CD8-positive, alpha-beta memory T cell (primary cell): ENCODE measurements at regions not wholly inside any gene's neighbourhood (a gene's known extent, or its start where the extent isn't known, plus 50 kb on each side); places are given as distances from the start of the nearest gene placed in this dataset.

Source experiments
- CTCF ChIA-PET: fragments of 350-600 bp; sonication (Branson Sonifier 250); formaldehyde crosslinking; loops from one replicate; lab custom pipeline; 2021; ENCODE audit warnings: antibody characterized with exemption; lab: Charles Lee
- POLR2A ChIA-PET: fragments of 350-600 bp; sonication (Branson Sonifier 250); formaldehyde crosslinking; loops from one replicate; lab custom pipeline; 2021; ENCODE audit warnings: antibody characterized with exemption; lab: Charles Lee
- DNase-seq, 5 donors: peaks; one replicate each; pipeline versions ENCODE4 v3.0.0 to v3.0.0-alpha.2; 2020 to 2022; ENCODE audit warnings: mixed read lengths in 1 of 5
- H3K27ac ChIP-seq: one replicate; pipeline ENCODE4 v1.7.0; 2013; ENCODE audit warnings: low read depth, mild to moderate bottlenecking, low read length, moderate library complexity
- H3K27me3 ChIP-seq: 2 replicates; pipeline ENCODE4 v1.7.0; 2013; ENCODE audit warnings: low read length, mild to moderate bottlenecking; ENCODE audit not compliant: insufficient read depth, poor library complexity, severe bottlenecking
- H3K36me3 ChIP-seq: 2 replicates; pipeline ENCODE4 v1.7.0; 2013; ENCODE audit warnings: mild to moderate bottlenecking, low read length, moderate library complexity; ENCODE audit not compliant: insufficient read depth
- H3K4me1 ChIP-seq: 2 replicates; pipeline ENCODE4 v1.7.0; 2013; ENCODE audit warnings: mild to moderate bottlenecking, low read length, moderate library complexity; ENCODE audit not compliant: insufficient read depth
- H3K4me3 ChIP-seq: 2 replicates; pipeline ENCODE4 v1.7.0; 2013; ENCODE audit warnings: mild to moderate bottlenecking, low read length
- H3K9me3 ChIP-seq: 2 replicates; pipeline ENCODE4 v1.7.0; 2013; ENCODE audit warnings: mild to moderate bottlenecking, low read length
- H3K27ac Mint-ChIP-seq, 8 donors: one replicate each; pipeline ENCODE4 v1.8.0; 2020 to 2021; ENCODE audit warnings: mixed read lengths in 8 of 8, mild to moderate bottlenecking in 6 of 8, inconsistent platforms in 3 of 8, moderate library complexity in 3 of 8
- H3K27me3 Mint-ChIP-seq, 2 donors: one replicate each; pipeline ENCODE4 v1.8.0; 2020 to 2021; ENCODE audit warnings: mixed read lengths in 2 of 2, mild to moderate bottlenecking in 1 of 2, moderate library complexity in 1 of 2
- H3K36me3 Mint-ChIP-seq, 3 donors: one replicate each; pipeline ENCODE4 v1.8.0; 2020 to 2021; ENCODE audit warnings: mixed read lengths in 3 of 3, inconsistent platforms in 1 of 3, mild to moderate bottlenecking in 1 of 3
- H3K4me1 Mint-ChIP-seq, 3 donors: one replicate each; pipeline ENCODE4 v1.8.0; 2020 to 2021; ENCODE audit warnings: mixed read lengths in 3 of 3, inconsistent platforms in 1 of 3, mild to moderate bottlenecking in 1 of 3
- H3K4me3 Mint-ChIP-seq, 7 donors: one replicate each; pipeline ENCODE4 v1.8.0; 2020 to 2021; ENCODE audit warnings: mixed read lengths in 7 of 7, mild to moderate bottlenecking in 6 of 7, moderate library complexity in 4 of 7, inconsistent platforms in 2 of 7
- H3K9me3 Mint-ChIP-seq, 5 donors: one replicate each; pipeline ENCODE4 v1.8.0; 2020 to 2022; ENCODE audit warnings: mixed read lengths in 5 of 5, mild to moderate bottlenecking in 3 of 5, moderate library complexity in 2 of 5, inconsistent platforms in 1 of 5

DNA sequence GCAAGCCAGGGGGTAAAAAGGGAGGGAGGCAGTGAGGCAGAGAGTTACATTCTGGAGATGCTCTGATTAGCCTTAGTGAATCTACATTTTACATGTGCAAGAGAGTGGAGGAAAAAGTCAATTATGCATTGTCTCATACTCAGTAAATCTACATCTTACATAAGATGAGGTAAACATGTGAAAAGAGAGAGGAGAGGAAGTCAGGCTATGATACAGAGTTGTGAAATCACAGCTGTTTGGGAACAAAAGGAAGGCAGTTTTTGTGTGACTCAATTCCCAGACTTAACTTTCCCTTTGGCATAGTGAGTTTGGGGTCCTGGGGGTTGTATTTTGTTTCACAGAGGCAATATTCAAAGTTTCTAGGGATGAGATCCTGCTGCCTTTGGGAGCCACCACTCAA lies 67.8 kb downstream of the GP2 start:
- ChIA-PET POLR2A (no interaction called here), CTCF (no interaction called here)
- no peak for DNase-seq
- H3K36me3 ChIP-seq, result no peaks in the 10 kb centered on the region
- no peaks in the 10 kb centered on the region for H3K27me3 ChIP-seq
- Mint-ChIP-seq H3K9me3 (peaks cover 0 to 6% (median 2%) of the 10 kb centered on the region in 5 donors), H3K27me3 (peaks cover 0 to 4% of the 10 kb centered on the region in 2 donors), H3K27ac (no peak overlapping the region), H3K4me3 (no peak overlapping the region), H3K4me1 (no peaks in the 10 kb centered on the region), H3K36me3 (no peaks in the 10 kb centered on the region)
- H3K27ac ChIP-seq, result no peak overlapping the region
- H3K4me3 ChIP-seq, result no peak overlapping the region
- H3K4me1 ChIP-seq, result no peaks in the 10 kb centered on the region
- no peaks in the 10 kb centered on the region for H3K9me3 ChIP-seq

DNA sequence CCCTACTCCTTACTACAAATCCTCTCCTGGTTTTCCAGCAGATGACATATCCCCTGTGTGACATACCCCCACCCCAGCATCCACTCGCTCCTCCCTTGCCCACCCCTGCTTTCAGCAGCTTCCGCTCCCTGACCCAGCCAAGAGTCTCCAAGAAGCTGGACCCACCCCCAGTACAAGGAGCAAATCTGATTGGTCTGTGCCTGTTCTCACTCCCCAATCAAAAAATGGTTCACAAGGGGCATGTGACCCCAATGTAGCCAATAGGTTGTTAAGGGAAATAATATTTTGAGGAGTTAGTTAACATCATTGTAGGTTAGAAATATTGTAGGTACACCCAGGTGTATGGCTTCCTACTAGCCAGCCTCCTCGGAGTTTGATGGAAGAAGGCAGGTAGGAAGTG lies 70.1 kb downstream of the GP2 start:
- Histone ChIP-seq H3K27me3 (no peaks in the 10 kb centered on the region), H3K27ac (no peak overlapping the region), H3K4me3 (no peak overlapping the region), H3K4me1 (no peaks in the 10 kb centered on the region), H3K36me3 (no peaks in the 10 kb centered on the region), H3K9me3 (no peaks in the 10 kb centered on the region)
- no peaks in the 10 kb centered on the region for H3K4me1 Mint-ChIP-seq
- H3K27ac Mint-ChIP-seq, result no peak overlapping the region
- POLR2A ChIA-PET, result no interaction called here
- peaks cover 0 to 2% of the 10 kb centered on the region in 2 donors for H3K27me3 Mint-ChIP-seq
- no peaks in the 10 kb centered on the region for H3K36me3 Mint-ChIP-seq
- H3K4me3 Mint-ChIP-seq, result no peak overlapping the region
- DNase-seq, result no peak
- peaks cover 0 to 6% (median 2%) of the 10 kb centered on the region in 5 donors for H3K9me3 Mint-ChIP-seq
- CTCF ChIA-PET, result no interaction called here

DNA sequence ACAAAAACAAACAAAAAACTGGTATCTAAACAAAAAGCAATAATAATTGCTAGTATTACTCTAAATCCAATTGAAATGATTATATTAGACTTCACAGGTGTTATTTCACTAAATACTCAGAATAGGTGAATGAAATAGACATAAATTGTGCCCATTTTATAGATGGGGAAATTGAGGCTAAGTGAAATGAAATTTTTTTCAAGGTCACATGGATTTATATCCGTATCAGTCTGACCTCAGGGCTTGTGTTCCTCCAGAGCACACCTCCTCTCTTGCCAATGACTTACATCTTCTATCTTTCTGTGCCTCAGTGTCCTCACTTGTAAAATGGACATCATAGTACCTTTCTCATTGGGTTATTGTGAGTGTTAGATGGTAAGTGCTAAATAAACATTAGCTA lies 72.3 kb downstream of the GP2 start:
- Mint-ChIP-seq H3K27me3 (no peaks in the 10 kb centered on the region), H3K4me1 (no peaks in the 10 kb centered on the region), H3K4me3 (no peak overlapping the region), H3K9me3 (peaks cover 0 to 5% (median 2%) of the 10 kb centered on the region in 5 donors), H3K36me3 (no peaks in the 10 kb centered on the region), H3K27ac (no peak overlapping the region)
- Histone ChIP-seq H3K36me3 (no peaks in the 10 kb centered on the region), H3K4me3 (no peak overlapping the region), H3K27me3 (no peaks in the 10 kb centered on the region), H3K9me3 (no peaks in the 10 kb centered on the region), H3K27ac (no peak overlapping the region), H3K4me1 (no peaks in the 10 kb centered on the region)
- ChIA-PET POLR2A (no interaction called here), CTCF (no interaction called here)
- DNase-seq, result no peak

DNA sequence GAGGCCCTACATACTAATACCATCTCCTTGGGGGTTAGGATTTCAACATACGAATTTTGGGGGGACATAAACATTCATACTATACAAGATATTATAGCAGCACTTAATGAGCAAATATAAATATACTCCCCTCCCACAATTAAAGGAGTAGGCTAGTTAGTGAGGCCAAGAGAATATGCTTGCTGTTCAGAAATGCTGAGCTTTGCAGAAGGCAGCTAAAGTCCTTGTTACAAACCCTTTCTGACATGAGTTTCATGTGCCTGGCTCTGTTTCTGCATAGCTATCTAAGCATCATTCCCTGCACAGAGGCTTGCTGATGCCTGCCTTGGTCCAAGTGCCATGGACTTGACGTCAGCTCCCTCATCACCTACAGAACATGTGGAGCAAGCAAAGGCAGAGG lies 73.5 kb downstream of the GP2 start:
- CTCF ChIA-PET, result no interaction called here
- peaks cover 0 to 2% (median 0%) of the 10 kb centered on the region in 5 donors for H3K9me3 Mint-ChIP-seq

DNA sequence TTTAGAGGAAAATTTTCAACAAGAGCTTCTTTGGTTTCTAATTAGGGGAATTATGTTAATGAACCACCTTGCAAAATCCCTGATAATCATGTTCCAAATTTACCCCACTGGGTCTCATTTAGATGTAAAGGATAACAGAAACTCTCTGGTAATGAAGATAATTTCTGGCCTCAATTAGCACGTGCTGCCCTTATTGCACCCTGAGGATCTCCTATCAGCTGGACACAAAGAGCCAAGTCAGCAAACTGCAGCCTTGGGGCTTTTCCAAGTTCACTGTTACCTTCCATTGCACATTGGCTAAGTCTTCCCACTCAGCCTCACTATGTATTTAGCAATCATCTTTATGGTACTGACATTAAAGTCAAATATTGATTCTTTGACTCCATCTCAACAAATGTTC lies 78.1 kb downstream of the GP2 start:
- H3K27ac Mint-ChIP-seq, result no peak overlapping the region
- H3K4me3 Mint-ChIP-seq, result no peak overlapping the region
- CTCF ChIA-PET, result no interaction called here
- Histone ChIP-seq H3K9me3 (no peaks in the 10 kb centered on the region), H3K36me3 (no peaks in the 10 kb centered on the region), H3K27me3 (no peaks in the 10 kb centered on the region), H3K4me1 (no peaks in the 10 kb centered on the region), H3K27ac (no peak overlapping the region), H3K4me3 (no peak overlapping the region)
- H3K36me3 Mint-ChIP-seq, result no peaks in the 10 kb centered on the region
- peaks cover 0 to 2% (median 0%) of the 10 kb centered on the region in 5 donors for H3K9me3 Mint-ChIP-seq
- POLR2A ChIA-PET, result no interaction called here
- DNase-seq, result no peak
- H3K4me1 Mint-ChIP-seq, result no peaks in the 10 kb centered on the region
- no peaks in the 10 kb centered on the region for H3K27me3 Mint-ChIP-seq

More for the DNA sequence above, 73.5 kb downstream of the GP2 start:
- H3K36me3 Mint-ChIP-seq, result no peaks in the 10 kb centered on the region
- Histone ChIP-seq H3K27ac (no peak overlapping the region), H3K27me3 (no peaks in the 10 kb centered on the region), H3K36me3 (no peaks in the 10 kb centered on the region), H3K4me3 (no peak overlapping the region), H3K4me1 (no peaks in the 10 kb centered on the region), H3K9me3 (no peaks in the 10 kb centered on the region)
- H3K27ac Mint-ChIP-seq, result no peak overlapping the region
- H3K4me1 Mint-ChIP-seq, result no peaks in the 10 kb centered on the region
- H3K27me3 Mint-ChIP-seq, result no peaks in the 10 kb centered on the region
- no peak overlapping the region for H3K4me3 Mint-ChIP-seq
- POLR2A ChIA-PET, result no interaction called here
- DNase-seq, result no peak

DNA sequence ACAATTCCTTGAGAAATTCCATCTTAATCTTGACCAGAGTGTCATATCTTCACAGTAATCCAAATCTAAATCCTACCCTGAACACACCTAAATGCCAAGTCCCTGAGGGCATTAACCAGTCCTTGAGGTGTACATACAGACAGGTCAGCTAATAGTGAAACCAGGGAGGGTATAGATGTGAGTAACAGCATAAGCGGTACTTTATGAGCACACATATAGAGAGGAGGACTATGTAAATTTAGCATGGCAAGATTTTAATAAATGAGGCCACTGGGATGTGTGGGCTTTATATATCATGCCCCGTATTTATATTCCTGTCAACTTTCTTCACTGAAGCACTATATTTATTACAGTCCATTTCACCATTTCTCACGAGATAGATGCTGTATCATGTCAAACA lies 80.2 kb downstream of the GP2 start:
- Histone ChIP-seq H3K4me3 (no peak overlapping the region), H3K9me3 (no peaks in the 10 kb centered on the region), H3K36me3 (no peaks in the 10 kb centered on the region), H3K27me3 (no peaks in the 10 kb centered on the region), H3K4me1 (no peaks in the 10 kb centered on the region), H3K27ac (no peak overlapping the region)
- Mint-ChIP-seq H3K27me3 (no peaks in the 10 kb centered on the region), H3K4me3 (no peak overlapping the region), H3K4me1 (no peaks in the 10 kb centered on the region), H3K9me3 (no peaks in the 10 kb centered on the region), H3K27ac (no peak overlapping the region), H3K36me3 (no peaks in the 10 kb centered on the region)
- no peak for DNase-seq
- ChIA-PET CTCF (no interaction called here), POLR2A (no interaction called here)

DNA sequence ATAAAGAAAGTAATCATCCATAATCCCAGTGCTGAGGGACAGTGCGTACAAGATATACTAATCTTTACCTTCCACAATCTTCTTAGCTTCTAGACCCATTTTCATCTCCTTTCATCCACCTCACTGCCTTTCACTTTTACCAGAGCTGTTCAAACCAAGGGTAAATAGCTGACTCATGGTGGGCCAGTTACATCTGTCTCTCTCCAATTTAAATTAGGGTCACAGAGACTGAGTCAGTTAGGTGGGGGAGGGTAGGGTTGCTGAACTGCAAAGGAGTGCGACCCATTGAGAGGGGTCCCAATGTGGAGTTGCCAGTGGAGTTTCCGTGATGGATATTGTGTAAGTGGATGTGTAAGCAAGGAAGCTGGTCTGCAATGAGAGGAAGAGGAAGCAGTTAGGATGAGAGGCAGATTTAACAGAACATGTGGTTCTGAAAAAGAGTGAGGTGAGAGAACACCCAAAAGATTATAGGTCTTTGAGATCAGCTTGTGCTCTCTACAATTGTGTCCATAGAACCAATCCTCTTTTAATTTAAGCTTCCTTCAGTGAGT lies 83.5 kb downstream of the GP2 start:
- no peak overlapping the region for H3K4me3 ChIP-seq

DNA sequence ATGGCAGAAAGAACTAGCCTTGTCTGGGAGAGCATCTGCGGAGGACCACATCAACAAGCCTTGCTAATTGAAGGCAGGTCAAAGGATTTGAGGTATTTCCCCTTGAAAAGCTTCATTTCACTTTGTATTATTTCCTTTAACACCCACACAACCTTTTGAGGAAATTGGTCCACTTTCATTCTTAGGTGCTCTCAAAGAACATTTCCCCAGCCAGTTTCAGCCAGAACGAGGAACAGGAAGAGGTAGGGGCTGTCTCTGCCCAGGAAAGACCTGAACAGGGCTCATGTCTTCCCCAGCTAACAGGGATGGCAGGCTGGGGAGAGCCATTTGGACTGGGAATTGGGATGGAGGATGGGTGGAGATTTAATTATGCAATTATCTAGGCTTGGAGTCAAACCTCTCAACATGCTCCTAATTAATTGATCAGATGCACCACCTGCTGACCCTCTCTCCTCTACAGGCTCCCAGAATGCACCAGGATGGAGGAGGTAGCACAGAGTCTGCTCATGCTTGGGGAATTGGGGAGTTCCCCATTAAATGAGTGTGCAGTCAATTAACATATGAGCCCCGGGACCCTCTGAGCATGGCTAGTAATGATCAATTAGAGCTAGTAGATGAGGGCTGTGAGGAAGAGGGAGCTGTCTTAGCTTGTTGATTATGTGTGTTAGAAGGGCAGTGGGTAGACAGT lies 84.6 kb downstream of the GP2 start:
- Histone ChIP-seq H3K9me3 (no peaks in the 10 kb centered on the region), H3K27me3 (no peaks in the 10 kb centered on the region), H3K4me3 (no peak overlapping the region), H3K36me3 (no peaks in the 10 kb centered on the region), H3K4me1 (no peaks in the 10 kb centered on the region), H3K27ac (no peak overlapping the region)
- Mint-ChIP-seq H3K9me3 (peaks cover 0 to 2% (median 0%) of the 10 kb centered on the region in 5 donors), H3K4me3 (no peak overlapping the region), H3K27ac (no peak overlapping the region), H3K4me1 (no peaks in the 10 kb centered on the region), H3K27me3 (peaks cover 0 to 1% of the 10 kb centered on the region in 2 donors), H3K36me3 (no peaks in the 10 kb centered on the region)
- ChIA-PET CTCF (no interaction called here), POLR2A (no interaction called here)
- DNase-seq, result no peak

More for the DNA sequence above, 83.5 kb downstream of the GP2 start:
- no peaks in the 10 kb centered on the region for H3K36me3 ChIP-seq
- H3K27me3 ChIP-seq, result no peaks in the 10 kb centered on the region
- H3K4me1 Mint-ChIP-seq, result no peaks in the 10 kb centered on the region
- H3K9me3 ChIP-seq, result no peaks in the 10 kb centered on the region
- no peak overlapping the region for H3K27ac Mint-ChIP-seq
- no peak for DNase-seq
- POLR2A ChIA-PET, result no interaction called here
- H3K4me3 Mint-ChIP-seq, result no peak overlapping the region
- CTCF ChIA-PET, result no interaction called here
- peaks cover 0 to 2% (median 0%) of the 10 kb centered on the region in 5 donors for H3K9me3 Mint-ChIP-seq
- peaks cover 0 to 1% of the 10 kb centered on the region in 2 donors for H3K27me3 Mint-ChIP-seq
- H3K4me1 ChIP-seq, result no peaks in the 10 kb centered on the region
- no peak overlapping the region for H3K27ac ChIP-seq
- H3K36me3 Mint-ChIP-seq, result no peaks in the 10 kb centered on the region
